ENCODE measurements at regions not wholly inside any gene's neighbourhood (a gene's known extent, or its start where the extent isn't known, plus 50 kb on each side); places are given as distances from the start of the nearest gene placed in this dataset.

GRCh38 chr11:26201411-26201810 lies 130.5 kb upstream of the ANO3 start:
- no peak for DNase-seq

- DNase-seq: no peak
These were observed 129.2 kb upstream of the ANO3 start for GRCh38 chr11:26202754-26203153.

- peak; percentile 2 for DNase-seq
These were observed 127.8 kb upstream of the ANO3 start for GRCh38 chr11:26204101-26204500.

- no peak for DNase-seq
These were observed 127.1 kb upstream of the ANO3 start for GRCh38 chr11:26204839-26205238.

- no peak for DNase-seq
These were observed 112.5 kb upstream of the ANO3 start for GRCh38 chr11:26219183-26220117.

- no peak for DNase-seq
These were observed 106.3 kb upstream of the ANO3 start for GRCh38 chr11:26225646-26226045.

GRCh38 chr11:26227301-26227746 lies 104.6 kb upstream of the ANO3 start:
- DNase-seq: peak; percentile 8

- DNase-seq: no peak
These were observed 103.9 kb upstream of the ANO3 start for GRCh38 chr11:26227883-26228502.

GRCh38 chr11:26228778-26229177 lies 103.2 kb upstream of the ANO3 start:
- no peak for DNase-seq

- no peak for DNase-seq
These were observed 102.7 kb upstream of the ANO3 start for GRCh38 chr11:26229257-26229656.

- DNase-seq: no peak
These were observed 101.9 kb upstream of the ANO3 start for GRCh38 chr11:26229981-26230380.

GRCh38 chr11:26231252-26231661 lies 100.7 kb upstream of the ANO3 start:
- no peak for DNase-seq

- no peak for DNase-seq
These were observed 97.5 kb upstream of the ANO3 start for GRCh38 chr11:26234451-26234850.

- DNase-seq: no peak
These were observed 88.5 kb upstream of the ANO3 start for GRCh38 chr11:26243426-26243825.

GRCh38 chr11:26244207-26244606 lies 87.7 kb upstream of the ANO3 start:
- no peak for DNase-seq

GRCh38 chr11:26245046-26245445 lies 86.9 kb upstream of the ANO3 start:
- no peak for DNase-seq

GRCh38 chr11:26247340-26247739 lies 84.6 kb upstream of the ANO3 start:
- DNase-seq: no peak

- no peak for DNase-seq
These were observed 83.3 kb upstream of the ANO3 start for GRCh38 chr11:26248661-26249060.

- no peak for DNase-seq
These were observed 77.6 kb upstream of the ANO3 start for GRCh38 chr11:26254378-26254777.

- DNase-seq: no peak
These were observed 68.2 kb upstream of the ANO3 start for GRCh38 chr11:26263769-26264168.

- DNase-seq: no peak
These were observed 67.7 kb upstream of the ANO3 start for GRCh38 chr11:26264266-26264665.

- no peak for DNase-seq
These were observed 62.8 kb upstream of the ANO3 start for GRCh38 chr11:26268980-26269660.

- DNase-seq: no peak
These were observed 60.3 kb upstream of the ANO3 start for GRCh38 chr11:26271666-26272065.

All from NCI-H774 (cell line).